NCI-H748 treated with DMSO at 0.1 percent for 48 hours (cell line): ENCODE measurements at regions not wholly inside any gene's neighbourhood (a gene's known extent, or its start where the extent isn't known, plus 50 kb on each side); places are given as distances from the start of the nearest gene placed in this dataset.

Source experiments
- DNase-seq: peaks from one replicate; lab custom pipeline; 2025; lab: John Stamatoyannopoulos, UW

DNA sequence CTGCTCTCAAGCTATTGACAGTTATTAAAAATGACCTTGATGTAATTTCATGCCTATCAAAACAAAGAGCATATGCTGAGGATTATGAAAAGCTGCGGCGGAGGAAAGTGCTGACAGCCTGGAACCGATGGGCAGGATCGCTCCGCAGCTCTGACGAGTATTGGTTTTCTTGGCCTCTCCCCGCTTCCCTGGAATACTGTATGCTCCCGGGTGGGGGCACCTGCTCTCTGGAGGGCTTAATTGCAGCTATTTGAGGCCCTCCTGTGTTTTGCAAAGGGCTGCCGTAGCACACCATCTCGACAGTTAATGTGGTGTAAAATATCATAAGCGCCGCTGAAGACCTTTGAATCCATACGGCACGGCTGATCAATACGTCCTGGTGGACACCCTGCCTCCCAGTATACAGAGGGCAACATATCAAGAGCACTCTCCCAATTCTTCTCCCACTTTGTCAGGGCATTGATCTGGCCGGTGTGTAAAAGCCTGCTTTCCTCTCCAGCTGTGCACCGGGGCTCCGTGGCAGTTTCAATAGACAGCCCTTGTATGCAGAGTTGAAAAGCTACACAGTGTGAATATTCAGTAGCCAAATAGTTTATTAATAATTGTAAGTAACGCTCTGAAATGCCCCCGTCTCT, 662.4 kb downstream of the GALR1 start:
- DNase-seq, result peak; percentile 76

DNA sequence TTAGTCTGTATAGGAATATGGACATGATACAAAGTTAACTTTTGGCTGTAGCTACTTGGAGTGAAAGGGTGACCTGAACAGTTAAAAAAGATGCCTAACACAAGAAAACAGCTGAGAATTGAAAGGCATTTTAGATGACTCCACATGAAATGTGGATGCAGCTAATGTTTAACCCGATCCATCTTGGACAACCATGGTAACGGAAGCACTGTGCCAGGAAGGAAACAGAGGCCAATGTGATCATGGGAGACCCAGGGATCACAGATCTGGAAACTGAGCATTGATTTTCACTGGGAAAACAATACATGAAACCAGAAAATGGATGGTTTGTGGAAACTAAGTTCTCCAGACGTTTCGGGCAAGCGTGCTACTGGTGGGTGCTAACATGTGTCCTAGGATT, 669.1 kb downstream of the GALR1 start:
- DNase-seq, result no peak

DNA sequence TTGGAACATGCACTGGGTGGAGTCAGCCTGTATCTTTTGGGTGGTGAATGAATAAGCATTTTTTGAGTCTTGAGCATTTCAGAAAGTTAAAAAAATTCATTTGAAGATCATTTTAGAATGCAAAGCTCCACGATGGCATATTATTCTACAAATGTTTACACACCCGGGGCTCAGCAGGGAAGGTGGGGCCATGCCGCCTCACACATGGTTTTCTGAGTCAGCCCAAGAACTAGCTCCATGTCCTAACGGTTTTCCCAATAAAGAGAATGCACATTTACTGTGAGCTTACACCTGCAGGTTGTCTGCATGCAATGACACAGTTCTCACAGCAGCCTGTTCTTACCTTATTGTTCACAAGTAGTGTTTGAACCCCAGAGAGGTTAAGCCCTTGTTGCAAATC, 670.3 kb downstream of the GALR1 start:
- DNase-seq, result no peak

DNA sequence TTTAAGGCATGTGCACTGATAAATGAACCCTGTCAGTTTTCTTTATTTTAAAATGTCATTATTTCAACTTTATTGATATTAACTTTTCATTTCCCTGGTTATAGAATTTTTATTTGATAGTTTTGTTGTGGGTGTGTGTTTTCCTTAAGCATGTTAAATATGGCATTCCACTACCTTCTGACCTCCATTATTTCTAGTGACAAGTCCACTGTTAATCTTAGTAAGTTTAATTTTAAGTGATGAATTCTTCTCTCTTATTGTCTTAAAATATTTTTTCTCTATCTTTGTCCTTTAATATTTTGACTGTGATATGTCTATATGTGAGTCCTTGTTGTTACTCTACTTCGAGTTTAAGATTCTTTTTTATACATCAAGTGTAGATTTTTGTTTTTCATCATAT, 685.7 kb downstream of the GALR1 start:
- no peak for DNase-seq

DNA sequence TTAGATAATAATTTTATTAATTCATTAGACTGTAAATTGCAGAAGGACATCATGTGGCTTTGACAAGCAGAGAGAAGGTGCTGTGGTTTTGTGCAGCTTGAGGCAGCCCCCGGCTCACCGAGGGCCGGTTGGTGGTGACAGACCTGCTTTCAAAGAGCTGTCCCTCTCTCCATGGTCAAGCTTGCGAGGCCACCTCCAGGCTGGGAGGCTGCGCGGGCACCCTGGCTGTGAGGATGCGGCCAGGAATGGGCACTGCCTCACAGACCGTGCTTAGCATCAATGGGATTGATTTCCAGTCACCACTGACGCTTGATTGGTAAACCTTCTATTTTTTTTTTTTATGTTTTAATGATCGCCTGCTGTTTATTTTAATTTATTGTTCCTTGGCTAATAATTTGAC, 690.9 kb downstream of the GALR1 start:
- no peak for DNase-seq

DNA sequence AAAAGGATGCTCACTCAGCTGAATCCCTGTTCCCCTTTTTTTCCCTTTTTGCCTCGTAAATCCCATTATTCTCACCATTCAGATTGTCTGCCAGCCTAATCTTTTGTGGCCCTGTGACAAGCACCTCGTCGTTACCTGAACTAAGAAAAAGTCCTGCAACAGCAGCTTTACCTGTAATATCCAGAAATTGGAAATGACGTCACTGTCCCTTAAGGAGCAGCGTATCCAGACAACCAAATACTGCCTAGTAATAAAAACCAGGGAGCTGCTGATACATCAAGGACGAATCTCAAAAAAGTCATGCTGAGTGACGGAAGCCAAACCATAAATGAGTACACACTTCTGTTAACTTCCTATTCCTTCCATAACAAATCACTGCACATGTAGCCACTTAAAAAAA, 694.9 kb downstream of the GALR1 start:
- no peak for DNase-seq

DNA sequence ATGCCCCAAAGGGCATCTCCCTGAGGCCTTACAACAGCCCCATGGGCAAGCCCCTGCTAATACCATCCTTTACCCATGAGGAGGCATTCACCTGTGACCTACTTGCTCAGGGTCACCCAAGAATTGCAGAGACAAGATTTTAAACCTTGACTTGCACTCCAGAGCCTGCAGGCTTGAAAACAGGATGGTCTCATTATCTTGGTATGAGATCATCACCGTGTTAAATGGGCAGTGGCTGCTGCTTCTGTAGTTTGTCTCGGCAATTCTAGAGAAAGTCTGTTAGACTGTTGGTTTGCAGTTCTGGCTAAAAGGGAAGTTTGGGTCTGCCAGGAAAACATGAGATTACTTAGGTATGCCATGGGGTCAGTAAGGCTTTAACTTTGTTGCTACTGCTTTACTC, 698.9 kb downstream of the GALR1 start:
- no peak for DNase-seq

DNA sequence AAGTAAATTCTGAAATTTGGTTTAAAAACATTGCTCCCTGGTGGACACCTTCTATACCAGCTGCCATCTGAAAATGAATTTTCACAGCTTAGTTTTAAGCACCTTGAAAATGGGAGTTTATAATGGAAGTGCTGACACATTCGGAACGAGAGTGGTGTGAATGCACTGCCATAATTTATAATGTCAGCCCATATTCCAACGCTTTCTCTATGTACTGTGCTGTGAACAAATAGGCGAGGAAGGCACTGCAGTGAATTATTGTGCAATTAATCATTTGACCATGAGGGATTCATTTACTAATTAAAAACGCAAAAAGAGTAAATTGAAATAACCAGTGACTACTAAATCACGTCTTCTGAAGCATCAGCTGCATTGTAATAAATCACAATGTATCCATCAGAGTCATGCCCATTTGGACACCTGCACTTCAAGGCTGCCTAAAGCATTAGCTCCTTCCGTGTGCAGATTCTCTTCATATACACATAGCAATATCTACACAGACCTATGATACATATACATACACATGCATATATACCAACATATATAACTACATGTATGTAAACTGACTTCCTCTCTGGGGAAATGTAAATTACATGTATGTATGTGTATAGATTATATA, 699.8 kb downstream of the GALR1 start:
- DNase-seq, result no peak

DNA sequence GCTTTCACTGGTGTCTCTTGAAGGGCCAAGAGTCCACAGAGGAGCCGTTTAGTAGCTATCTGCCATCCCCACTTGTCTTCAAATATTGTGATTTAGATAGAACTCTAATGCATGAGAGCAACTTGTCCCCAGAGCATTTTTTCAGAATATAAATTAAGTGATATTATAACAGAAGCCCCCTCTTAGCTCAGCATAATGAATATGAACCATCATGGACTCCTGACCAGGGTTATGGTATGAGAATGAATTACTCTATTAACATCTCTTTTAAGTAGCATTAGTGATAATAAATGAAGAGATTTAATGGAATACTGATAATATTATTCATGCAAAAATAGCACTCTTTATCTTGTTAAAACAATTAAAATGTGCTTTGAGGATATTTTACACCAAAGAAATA, 709.6 kb downstream of the GALR1 start:
- no peak for DNase-seq

DNA sequence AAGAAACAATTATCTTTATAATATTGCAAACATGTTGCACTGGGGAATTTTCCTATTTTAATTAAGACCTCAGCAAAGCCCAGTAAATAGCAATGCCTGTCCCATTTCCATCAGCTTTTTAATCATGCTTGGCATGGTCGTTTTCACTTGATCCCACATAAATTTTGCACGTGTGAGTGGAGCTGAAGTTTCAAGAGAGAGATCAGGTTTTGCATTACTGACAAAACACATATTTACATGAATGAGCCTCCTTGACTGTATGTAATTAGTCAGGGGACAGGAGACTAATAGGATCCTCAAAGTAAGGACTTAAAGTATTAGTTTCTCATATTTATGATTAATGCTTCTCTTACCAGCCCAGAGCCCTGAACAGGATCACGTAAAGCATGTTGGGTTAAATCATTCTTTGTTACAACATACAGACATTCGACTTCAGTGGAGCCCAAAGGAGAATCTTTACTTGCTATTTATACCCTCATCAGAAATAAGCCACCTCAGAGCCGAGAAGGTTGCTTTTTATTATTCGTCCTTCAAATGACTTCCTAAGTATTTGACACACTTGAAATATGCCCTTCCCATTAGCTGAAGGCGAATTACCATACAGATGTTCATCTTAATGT, 711.3 kb downstream of the GALR1 start:
- DNase-seq, result no peak

DNA sequence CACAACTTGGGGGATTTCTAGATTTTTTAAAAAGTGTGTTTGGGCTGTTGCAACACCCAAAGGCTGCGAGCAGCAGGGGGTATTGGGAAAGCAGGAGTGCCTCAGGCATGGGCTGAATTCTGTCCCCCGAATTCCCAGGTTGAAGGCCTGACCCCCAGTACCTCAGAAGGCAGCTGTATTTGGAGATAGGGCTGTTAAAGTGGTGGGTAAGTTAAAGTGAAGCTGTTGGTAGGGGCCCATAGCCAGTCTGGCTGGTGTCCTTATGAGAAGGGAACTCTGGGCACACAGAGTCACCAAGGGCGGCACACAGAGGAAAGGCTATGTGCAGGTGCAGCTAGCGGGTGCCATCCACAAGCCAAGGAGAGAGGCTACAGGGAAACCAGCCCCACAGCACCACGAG, 717.4 kb downstream of the GALR1 start:
- no peak for DNase-seq

DNA sequence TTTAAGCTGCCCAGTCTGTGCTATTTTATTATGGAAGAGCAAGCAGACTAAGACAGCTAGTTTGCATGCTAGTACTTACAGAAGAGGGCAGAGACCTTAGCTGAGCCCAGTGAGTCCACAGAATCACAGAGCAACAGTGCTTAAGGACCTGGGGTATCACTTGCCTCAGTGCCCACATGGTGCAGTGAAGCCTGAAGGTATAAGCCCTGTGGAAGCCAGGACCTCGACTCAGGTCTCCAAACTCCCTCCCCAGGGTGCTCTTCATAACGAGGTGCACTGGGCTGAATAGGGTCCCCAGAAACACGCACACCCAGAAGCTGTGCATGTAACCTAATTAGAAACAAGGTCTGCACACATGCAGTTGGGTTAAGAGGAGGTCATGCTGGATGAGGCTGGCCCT, 718.1 kb downstream of the GALR1 start:
- no peak for DNase-seq

DNA sequence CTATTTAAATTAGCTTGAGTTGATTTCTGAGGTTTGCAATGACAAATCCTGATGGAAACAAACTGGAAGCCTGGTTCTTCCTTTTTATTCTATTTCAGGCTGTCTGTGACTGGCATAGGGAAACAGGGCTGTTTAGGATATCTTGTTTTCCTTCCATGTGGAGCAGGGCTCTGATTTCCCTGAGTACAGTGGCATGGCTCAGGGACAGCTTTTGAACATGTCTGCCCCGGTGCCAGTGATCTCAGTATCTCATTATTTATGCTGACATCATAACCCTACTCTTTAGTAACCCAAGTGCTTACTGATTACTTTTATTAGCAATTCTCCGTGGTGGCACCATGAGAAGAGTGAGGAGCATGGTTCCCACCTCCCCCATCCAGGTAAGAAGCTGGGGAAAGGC, 720.3 kb downstream of the GALR1 start:
- no peak for DNase-seq

DNA sequence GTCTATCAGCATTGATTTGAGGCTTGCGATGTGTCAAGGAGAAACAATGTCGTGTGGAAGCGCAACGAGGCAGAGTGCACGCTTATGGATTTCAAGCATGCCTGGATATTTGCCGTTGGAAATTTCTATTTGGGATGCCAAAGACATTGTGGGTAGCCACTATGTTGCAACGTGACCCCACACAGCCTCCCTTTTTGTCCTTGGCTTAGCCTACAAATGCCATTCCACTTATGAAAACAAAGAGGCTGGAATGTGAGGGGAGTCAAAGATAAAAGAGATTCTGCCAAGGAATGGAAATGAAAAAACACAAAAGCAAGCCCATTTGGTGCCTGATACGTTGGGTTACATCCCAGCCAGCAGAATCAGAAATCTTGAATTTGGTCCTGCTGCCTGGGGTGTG, 721.2 kb downstream of the GALR1 start:
- no peak for DNase-seq

DNA sequence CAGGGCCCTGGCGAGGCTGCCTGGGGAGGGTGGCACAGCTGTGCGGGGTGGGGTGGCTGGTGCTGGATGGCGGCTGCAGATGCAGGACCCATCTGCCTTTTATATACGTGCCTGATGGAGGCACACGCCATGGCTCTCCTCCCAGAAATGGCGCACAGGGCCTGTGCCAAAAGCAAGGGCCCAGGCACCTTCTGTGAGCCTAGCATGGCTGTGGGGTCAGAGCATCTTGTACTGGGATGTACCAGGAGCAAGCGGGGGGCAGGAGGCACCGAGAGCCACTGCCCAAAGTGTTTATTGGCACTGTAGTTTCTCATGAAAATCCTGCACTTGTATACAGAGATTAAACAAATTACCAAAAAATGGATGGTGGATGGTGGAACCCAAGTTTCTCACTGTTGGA, 724.1 kb downstream of the GALR1 start:
- no peak for DNase-seq

DNA sequence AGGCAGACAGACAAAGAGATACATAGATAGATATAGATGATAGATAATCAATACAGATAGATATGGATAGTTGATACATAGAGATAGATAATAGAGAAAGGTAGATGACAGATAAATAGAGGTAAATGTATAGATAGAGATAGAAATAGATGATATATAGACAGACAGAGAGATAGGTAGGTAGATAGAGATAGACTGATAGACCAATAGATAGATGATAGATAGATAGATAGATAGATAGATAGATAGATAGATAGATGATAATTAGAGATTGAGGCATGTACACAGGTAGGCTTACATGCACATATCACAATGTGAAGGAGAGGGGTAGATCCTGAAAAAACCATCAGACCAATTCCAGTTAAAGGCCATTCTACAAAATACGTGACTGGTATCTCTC, 724.7 kb downstream of the GALR1 start:
- no peak for DNase-seq

DNA sequence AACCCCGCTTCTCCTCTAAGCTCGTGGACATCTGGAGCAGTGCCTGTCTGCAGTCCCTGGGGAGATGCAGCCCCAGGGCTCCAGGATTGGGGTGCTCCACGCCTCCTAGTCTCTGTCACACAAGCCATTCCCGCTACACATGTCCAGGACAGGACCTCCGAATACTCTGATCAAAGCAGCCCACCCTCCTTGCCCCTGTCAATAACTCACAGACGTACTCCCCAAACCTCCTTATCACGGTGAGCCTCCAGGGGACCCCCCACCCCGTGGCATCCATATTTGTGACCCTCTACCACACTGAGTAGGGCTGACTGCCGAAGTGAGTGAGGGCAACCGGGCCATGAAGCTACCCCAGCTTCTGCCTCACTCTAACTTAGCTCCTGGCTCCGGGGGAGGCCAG, 727.7 kb downstream of the GALR1 start:
- no peak for DNase-seq

DNA sequence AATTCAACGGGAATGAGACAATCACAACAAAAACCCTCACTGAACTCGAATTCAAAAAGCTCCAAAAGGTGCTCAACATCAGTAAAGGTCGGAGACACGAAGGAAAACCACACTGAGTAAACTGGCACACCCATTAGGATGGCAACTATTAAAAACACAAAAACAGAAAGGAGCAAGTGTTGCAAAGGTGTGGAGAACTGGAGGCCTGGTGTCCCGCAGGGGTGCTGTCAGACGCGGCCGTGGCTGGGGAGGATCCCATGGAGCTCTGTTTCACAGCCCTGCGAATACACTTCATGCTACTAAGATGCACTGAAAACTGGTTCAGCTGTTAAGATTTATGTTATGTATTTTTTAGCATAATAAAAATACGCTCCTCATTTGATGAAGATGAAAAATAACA, 730.6 kb downstream of the GALR1 start:
- no peak for DNase-seq

DNA sequence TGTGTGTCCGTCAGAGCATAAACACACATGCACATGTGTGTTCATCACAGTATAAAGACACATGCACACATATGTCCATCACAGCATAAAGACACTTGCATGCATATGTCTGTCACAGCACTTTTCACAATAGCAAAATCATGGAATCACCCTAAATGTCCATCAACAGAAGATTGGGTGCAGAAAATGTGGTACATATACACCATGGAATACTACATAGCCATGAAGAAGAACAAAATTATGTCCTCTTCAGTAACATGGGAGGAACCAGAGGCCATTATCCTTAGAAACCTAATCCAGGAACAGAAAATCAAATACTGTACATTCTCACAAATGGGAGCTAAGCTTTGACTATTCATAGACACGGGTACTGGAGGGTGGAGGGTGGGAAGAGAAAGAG, 732.2 kb downstream of the GALR1 start:
- no peak for DNase-seq

DNA sequence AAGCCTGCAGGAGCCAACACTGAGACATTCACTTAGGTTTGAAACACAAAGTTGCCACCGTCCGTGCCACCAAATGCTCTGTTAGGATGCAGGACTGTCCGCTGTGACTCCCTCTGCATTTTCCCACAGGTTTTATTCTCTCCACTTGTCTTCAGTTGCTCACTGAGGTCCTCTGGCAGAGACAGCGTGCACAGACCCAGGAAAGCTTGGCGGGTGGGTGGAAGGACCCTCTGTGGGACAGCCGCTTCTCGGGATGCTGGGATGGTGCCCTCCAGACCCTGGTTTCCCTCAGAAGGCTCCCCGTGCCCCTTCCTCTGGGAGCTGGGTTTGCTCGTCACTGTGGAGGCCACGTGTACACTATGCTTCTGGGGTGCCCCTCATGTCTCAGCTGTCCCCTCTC, 733.6 kb downstream of the GALR1 start:
- DNase-seq, result no peak

DNA sequence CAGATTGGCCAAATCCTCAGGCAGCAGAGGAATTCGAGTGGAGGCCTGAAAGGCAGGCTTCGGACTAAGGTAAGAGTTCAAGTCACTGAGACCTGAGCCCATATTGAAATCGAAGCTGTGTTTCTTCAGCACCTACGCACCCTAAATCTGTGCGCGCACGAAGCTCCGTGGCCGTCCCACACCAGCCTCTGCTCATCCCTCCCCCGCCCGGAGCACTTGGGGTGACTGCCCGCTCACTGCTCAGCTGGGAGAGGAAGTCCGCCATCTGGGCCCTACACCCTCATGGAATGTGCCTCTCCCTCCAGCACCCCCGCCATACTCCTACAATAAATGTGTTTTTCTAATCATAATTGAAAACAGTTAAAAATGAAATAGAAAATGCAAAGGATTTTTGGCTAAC, 734.5 kb downstream of the GALR1 start:
- DNase-seq, result no peak

DNA sequence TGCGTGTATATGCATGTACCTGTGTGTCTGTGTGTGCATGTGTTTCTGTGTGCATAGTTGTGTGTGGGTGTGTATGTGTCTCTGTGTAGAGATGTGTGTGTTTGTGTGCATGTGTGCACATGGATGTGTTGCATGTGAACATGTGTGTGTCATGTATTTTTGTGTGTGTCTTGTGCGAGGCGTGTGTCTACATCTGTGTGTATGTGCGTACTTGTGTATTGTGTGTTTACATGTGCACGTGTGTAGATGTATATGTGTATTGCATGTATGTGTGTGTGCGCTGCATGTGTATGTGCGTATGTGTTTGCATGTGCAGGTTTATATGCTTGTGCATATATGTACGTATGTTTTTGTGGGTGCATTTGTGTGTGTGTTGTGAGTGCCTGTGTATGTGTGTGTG, 735.2 kb downstream of the GALR1 start:
- DNase-seq, result no peak

DNA sequence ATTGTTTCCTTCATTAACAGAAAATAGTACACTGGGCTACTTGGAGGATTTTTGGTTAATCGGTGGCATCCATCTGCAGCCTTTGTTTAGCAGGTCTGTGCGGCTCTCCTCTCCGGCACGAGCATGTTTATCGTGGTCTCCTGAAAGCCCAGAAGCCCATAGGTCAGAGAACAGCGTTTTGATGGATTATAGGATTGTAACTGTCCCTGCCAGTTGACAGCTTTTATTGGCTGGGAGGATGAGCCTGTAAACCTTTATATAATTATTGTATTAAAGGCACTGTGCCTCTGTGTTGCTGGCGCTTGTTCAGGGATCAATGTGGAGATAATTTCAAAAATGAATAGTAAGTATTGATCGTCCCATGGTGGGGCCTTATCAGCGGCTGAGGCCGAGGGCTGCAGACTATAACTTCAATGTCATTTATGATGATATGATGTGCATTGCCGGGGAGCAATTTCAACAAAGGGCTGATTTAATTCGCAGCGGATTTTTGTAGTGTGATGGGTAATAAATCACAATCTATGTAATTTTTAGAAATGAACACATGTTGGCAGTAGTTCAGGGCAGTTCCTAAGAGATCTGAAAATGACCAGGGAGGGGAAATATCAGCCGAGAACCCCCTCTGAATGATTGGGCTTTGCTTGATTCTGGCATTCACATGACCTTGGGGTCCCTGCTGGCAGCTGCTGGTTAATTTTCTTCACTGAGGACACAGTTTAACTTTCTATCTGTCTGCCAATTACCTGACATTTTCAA, 736.1 kb downstream of the GALR1 start:
- no peak for DNase-seq
